HG03135 (cell line): ENCODE measurements at regions not wholly inside any gene's neighbourhood (a gene's known extent, or its start where the extent isn't known, plus 50 kb on each side); places are given as distances from the start of the nearest gene placed in this dataset.
"Not testable (repeated sequence)": the region's sequence is repeated elsewhere in the genome, so short reads cannot be mapped to it uniquely, and the experiment has no call there.

ENCODE experiments used
- ATAC-seq: cut with Tn5 transposase; IDR thresholded peaks from one replicate; pipeline ENCODE4 v1.9.1; 2021; ENCODE audit warnings: mild to moderate bottlenecking, moderate library complexity; ENCODE audit not compliant: unreplicated experiment

- not testable (repeated sequence) for ATAC-seq
Measured at GRCh38 chr17:15858082-15858481, 86.8 kb upstream of the ADORA2B start.

GRCh38 chr17:15860774-15861173 is 84.2 kb upstream of the ADORA2B start:
- peak; percentile 58 for ATAC-seq

- not testable (repeated sequence) for ATAC-seq
Measured at GRCh38 chr17:15864061-15864460, 80.9 kb upstream of the ADORA2B start.

- not testable (repeated sequence) for ATAC-seq
Measured at GRCh38 chr17:15864472-15864871, 80.5 kb upstream of the ADORA2B start.

- not testable (repeated sequence) for ATAC-seq
Measured at GRCh38 chr17:15866015-15866414, 78.9 kb upstream of the ADORA2B start.

GRCh38 chr17:15867331-15867730 is 77.6 kb upstream of the ADORA2B start:
- ATAC-seq = not testable (repeated sequence)

GRCh38 chr17:15869868-15870267 is 75.1 kb upstream of the ADORA2B start:
- ATAC-seq = not testable (repeated sequence)

- not testable (repeated sequence) for ATAC-seq
Measured at GRCh38 chr17:15872677-15873076, 72.3 kb upstream of the ADORA2B start.

GRCh38 chr17:15877882-15878500 is 66.9 kb upstream of the ADORA2B start:
- not testable (repeated sequence) for ATAC-seq

GRCh38 chr17:15882058-15882720 is 62.7 kb upstream of the ADORA2B start:
- no peak for ATAC-seq

GRCh38 chr17:15882777-15883176 is 62.2 kb upstream of the ADORA2B start:
- no peak for ATAC-seq

- no peak for ATAC-seq
Measured at GRCh38 chr17:15883617-15884111, 61.3 kb upstream of the ADORA2B start.

- ATAC-seq = no peak
Measured at GRCh38 chr17:15884731-15885130, 60.2 kb upstream of the ADORA2B start.

GRCh38 chr17:15885770-15886169 is 59.2 kb upstream of the ADORA2B start:
- no peak for ATAC-seq

GRCh38 chr17:15886221-15886620 is 58.7 kb upstream of the ADORA2B start:
- ATAC-seq = no peak

- no peak for ATAC-seq
Measured at GRCh38 chr17:15886804-15887203, 58.1 kb upstream of the ADORA2B start.

GRCh38 chr17:15888436-15888835 is 56.5 kb upstream of the ADORA2B start:
- ATAC-seq = no peak

GRCh38 chr17:15890279-15890892 is 54.5 kb upstream of the ADORA2B start:
- ATAC-seq = no peak

GRCh38 chr17:15891318-15891717 is 53.6 kb upstream of the ADORA2B start:
- no peak for ATAC-seq

GRCh38 chr17:15892244-15892643 is 52.7 kb upstream of the ADORA2B start:
- ATAC-seq = no peak

GRCh38 chr17:15892731-15893657 is 51.9 kb upstream of the ADORA2B start:
- no peak for ATAC-seq
